Muscle of leg (tissue), 3 donors: ENCODE measurements at regions not wholly inside any gene's neighbourhood (a gene's known extent, or its start where the extent isn't known, plus 50 kb on each side); places are given as distances from the start of the nearest gene placed in this dataset.

Source experiments
- DNase-seq: peaks from one replicate; pipeline ENCODE4 v3.0.0; 2013
- H3K27ac ChIP-seq: one replicate; pipeline ENCODE4 v1.5.1; 2013; ENCODE audit warnings: mild to moderate bottlenecking, low read length, control low read depth
- H3K27me3 ChIP-seq: one replicate; pipeline ENCODE4 v1.6.1; 2013; ENCODE audit warnings: low read length; ENCODE audit not compliant: control insufficient read depth, insufficient read depth
- H3K36me3 ChIP-seq: one replicate; pipeline ENCODE4 v1.6.1; 2013; ENCODE audit warnings: low read length; ENCODE audit not compliant: control insufficient read depth, insufficient read depth
- H3K4me1 ChIP-seq: one replicate; pipeline ENCODE4 v1.6.1; 2013; ENCODE audit warnings: low read length; ENCODE audit not compliant: control insufficient read depth, insufficient read depth
- H3K4me3 ChIP-seq: one replicate; pipeline ENCODE4 v1.5.1; 2013; ENCODE audit warnings: low read length, control low read depth
- H3K9me3 ChIP-seq: replicated peaks from 2 replicates; pipeline ENCODE4 v1.6.1; 2013; ENCODE audit warnings: low read depth, low read length; ENCODE audit not compliant: control insufficient read depth
- WGBS: methylation state at CpG from one replicate; pipeline ENCODE4 v1.1.5; 2013; ENCODE audit warnings: missing lambda C conversion rate; ENCODE audit not compliant: insufficient coverage; 5-methylcytosine and 5-hydroxymethylcytosine counted together

DNA sequence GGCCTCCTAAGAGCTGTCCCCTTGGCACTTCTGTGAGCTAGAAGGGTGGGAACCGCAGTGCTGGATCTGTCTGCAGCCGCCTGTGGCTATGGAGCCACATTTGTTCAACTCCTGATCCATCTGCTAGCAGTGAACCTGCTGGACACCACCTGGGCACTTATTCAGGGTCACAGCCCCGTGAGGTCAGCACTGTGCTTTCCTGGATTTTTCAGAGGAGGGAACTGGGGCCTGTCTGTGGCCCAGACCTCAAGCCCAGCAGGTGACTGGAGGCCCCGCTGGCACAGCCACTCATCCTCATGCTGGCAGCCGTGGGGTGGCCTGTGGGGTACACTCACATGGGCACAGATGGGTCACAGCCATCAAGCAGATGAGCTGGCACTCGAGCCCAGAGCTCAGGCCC lies 155.3 kb downstream of the TFCP2L1 start:
- Histone ChIP-seq H3K27me3 (peaks cover 5% of the 10 kb centered on the region), H3K4me1 (no peaks in the 10 kb centered on the region), H3K9me3 (no peaks in the 10 kb centered on the region), H3K27ac (no peak overlapping the region), H3K4me3 (no peak overlapping the region), H3K36me3 (no peaks in the 10 kb centered on the region)
- WGBS: 73% methylated on average over 5 of the region's 6 CpGs
- no peak for DNase-seq

DNA sequence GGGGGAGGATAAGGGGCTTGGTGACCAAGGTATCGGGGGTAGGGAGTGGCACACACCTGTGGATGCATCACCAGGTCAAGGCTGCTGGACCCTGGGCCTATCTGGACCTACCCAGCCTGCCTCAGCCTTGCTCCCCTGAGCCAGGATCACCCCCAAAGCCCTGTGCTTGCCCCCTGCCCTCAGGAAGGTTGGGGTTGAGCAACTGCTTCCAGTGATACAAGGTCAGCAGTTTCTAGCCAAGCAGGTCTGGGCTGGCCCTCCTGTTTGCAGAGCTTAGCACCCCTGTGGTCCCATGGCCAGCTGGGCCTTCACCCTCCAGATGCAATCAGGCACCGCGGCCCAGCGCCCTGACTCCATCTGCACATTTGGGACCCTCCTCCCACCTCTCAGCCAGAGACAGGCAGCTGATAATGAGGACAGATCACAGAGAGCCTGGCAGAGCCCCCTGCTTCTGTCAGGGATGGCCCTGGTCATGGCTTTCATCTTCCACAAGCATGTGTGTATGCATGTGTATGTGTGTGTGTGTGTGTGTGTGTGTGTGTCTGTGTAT lies 154.6 kb downstream of the TFCP2L1 start:
- WGBS: no CpG with 5 or more reads among the region's 4 CpGs

DNA sequence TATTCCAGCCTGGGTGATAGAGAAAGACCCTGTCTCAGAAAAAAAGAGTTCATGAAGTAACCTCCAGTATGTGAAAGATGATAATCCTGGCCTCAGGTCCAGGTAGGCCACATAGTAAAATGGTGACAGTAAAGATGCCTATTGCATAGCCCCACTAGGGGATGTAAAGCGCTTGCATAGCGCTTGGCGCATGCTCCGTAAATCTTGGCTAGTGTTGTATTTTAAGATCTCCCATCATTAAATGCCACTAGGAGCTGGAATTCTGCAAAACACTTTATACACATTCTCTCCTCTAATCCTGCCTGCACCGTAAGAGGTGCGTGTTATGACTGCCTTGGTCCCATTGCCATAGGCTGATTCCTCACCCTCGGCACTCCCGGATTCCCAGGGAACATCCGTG lies 153.6 kb downstream of the TFCP2L1 start:
- peaks cover 2% of the 10 kb centered on the region for H3K27me3 ChIP-seq
- no peak for DNase-seq
- H3K4me1 ChIP-seq: no peaks in the 10 kb centered on the region
- H3K36me3 ChIP-seq: no peaks in the 10 kb centered on the region
- no peak overlapping the region for H3K27ac ChIP-seq
- no peak overlapping the region for H3K4me3 ChIP-seq
- 89% methylated on average over 5 of the region's 9 CpGs for WGBS
- no peaks in the 10 kb centered on the region for H3K9me3 ChIP-seq

More for the DNA sequence above, 154.6 kb downstream of the TFCP2L1 start:
- H3K36me3 ChIP-seq: no peaks in the 10 kb centered on the region
- H3K27me3 ChIP-seq: peaks cover 4% of the 10 kb centered on the region
- H3K9me3 ChIP-seq: no peaks in the 10 kb centered on the region
- H3K27ac ChIP-seq: no peak overlapping the region
- H3K4me1 ChIP-seq: no peaks in the 10 kb centered on the region
- DNase-seq: no peak
- no peak overlapping the region for H3K4me3 ChIP-seq

DNA sequence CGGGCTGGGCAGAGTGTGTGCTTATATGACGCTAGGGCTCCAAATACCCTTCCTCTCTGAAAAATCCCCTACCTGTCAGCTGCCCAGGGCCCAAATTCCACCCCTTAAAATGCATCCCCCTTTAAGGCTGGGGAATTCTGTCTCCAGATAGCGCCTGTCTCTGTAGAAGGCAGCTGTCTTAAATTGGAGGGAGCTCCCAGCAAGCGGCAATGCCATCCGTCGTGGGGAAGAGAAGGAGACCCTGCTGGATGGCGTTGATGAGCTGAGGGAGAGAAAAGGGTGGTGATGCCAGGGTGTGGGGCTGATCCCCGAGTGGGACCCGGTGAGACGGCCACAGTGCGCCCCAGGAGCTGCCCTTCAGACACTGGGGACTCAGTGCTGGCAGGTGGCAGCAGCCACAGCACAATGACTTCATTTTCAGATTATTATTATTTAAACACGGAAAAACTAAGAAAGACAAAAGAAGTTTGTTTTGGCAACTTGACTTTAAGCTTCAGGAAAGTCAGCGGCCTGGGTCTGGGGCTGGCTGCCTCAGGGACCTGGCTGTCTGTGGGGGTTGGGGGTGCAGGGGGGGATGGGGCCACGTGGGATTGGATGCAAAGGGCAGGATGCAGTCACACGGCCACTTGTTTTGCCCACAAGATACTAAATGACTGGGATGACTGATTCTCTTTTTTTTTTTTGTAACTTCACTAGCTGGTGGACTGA lies 152.8 kb downstream of the TFCP2L1 start:
- H3K36me3 ChIP-seq: no peaks in the 10 kb centered on the region
- no peak for DNase-seq
- H3K27ac ChIP-seq: no peak overlapping the region
- no peaks in the 10 kb centered on the region for H3K4me1 ChIP-seq
- WGBS: 49% methylated on average over 5 of the region's 15 CpGs
- peaks cover 6% of the 10 kb centered on the region for H3K27me3 ChIP-seq
- no peaks in the 10 kb centered on the region for H3K9me3 ChIP-seq
- no peak overlapping the region for H3K4me3 ChIP-seq

DNA sequence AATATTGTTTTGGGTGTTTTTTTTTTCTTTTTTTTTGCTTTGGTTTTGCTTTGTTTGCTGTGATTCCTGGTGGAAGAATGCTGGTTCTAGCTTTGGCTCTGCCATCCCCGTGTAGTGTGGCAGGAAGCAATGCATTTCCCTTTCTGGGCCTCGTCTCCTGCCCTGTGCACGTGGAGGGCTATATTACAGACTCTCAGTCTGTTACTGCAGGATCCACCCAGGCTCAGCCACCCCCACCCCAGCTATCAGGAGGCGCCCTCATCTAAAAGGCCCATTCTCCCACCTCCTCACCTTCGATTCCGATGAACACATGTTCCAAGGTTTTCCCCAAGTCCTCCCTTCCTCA lies 152.3 kb downstream of the TFCP2L1 start:
- no peaks in the 10 kb centered on the region for H3K36me3 ChIP-seq
- H3K27me3 ChIP-seq: peaks cover 6% of the 10 kb centered on the region
- no peaks in the 10 kb centered on the region for H3K9me3 ChIP-seq
- H3K4me1 ChIP-seq: no peaks in the 10 kb centered on the region
- no peak for DNase-seq
- no peak overlapping the region for H3K27ac ChIP-seq
- no peak overlapping the region for H3K4me3 ChIP-seq
- WGBS: 55% methylated on average over 3 of the region's 6 CpGs

DNA sequence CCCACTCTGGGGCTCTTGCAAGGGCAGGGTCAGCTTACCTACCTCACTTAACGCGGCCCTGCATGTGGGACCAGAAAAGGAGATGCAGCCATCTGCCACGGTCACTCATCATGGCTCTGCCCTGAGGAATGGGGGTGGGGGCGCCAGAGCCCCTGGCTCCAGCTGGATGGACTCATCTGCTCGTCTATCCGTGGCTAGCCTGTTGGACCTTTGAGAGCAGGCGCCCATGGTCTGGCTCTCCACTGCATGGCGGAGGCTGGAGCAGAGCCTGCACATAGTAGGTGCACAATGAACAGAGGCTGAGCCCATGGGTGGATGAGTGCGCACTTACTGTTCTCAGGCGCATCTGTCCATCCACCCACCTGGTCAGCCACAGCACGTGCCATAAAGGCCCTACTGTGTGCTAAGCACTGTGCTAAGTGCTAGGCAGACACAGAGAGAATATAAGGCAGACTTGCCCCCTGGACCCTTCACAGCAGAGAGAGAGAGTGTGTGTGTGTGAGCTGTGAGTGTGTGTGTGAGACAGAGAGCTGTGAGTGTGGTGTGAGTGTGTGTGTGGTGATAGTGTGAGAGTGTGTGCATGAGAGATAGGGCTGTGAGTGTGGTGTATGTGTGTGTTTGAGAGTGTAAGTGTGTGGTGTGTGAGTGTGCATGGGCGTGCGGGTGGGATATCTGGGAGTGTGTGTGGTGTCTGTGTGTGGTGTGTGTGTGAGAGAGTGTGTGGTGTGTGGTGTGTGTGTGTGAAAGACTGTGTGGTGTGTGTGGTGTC lies 151.3 kb downstream of the TFCP2L1 start:
- H3K4me3 ChIP-seq: no peak overlapping the region
- H3K27ac ChIP-seq: no peak overlapping the region
- H3K36me3 ChIP-seq: no peaks in the 10 kb centered on the region
- DNase-seq: no peak
- no peaks in the 10 kb centered on the region for H3K9me3 ChIP-seq
- H3K27me3 ChIP-seq: peaks cover 3% of the 10 kb centered on the region
- no peaks in the 10 kb centered on the region for H3K4me1 ChIP-seq
- 64% methylated on average over 11 of the region's 13 CpGs for WGBS

DNA sequence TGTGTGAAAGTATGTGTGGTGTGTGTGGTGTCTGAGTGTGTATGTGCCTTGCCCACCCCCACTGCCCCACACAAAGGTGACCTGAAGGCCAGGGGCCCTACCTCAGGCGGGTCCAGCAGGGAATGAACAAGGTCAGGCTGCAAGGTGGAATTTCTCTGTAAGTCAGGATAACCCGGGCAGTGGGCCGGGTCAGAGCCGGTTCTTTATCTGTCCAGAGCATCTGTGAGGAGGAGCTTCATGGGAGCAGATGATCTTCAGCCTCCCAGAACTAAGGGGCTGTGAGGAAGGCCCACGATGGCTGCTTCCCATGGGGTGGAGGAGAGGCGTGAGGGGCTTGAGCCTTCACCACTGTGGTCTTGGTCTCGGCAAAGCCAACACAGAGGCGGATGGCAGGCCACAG lies 150.3 kb downstream of the TFCP2L1 start:
- no peaks in the 10 kb centered on the region for H3K4me1 ChIP-seq
- H3K27me3 ChIP-seq: peaks cover 3% of the 10 kb centered on the region
- H3K9me3 ChIP-seq: no peaks in the 10 kb centered on the region
- H3K36me3 ChIP-seq: no peaks in the 10 kb centered on the region
- no peak overlapping the region for H3K4me3 ChIP-seq
- H3K27ac ChIP-seq: no peak overlapping the region
- DNase-seq: no peak
- 72% methylated on average over 5 of the region's 8 CpGs for WGBS

DNA sequence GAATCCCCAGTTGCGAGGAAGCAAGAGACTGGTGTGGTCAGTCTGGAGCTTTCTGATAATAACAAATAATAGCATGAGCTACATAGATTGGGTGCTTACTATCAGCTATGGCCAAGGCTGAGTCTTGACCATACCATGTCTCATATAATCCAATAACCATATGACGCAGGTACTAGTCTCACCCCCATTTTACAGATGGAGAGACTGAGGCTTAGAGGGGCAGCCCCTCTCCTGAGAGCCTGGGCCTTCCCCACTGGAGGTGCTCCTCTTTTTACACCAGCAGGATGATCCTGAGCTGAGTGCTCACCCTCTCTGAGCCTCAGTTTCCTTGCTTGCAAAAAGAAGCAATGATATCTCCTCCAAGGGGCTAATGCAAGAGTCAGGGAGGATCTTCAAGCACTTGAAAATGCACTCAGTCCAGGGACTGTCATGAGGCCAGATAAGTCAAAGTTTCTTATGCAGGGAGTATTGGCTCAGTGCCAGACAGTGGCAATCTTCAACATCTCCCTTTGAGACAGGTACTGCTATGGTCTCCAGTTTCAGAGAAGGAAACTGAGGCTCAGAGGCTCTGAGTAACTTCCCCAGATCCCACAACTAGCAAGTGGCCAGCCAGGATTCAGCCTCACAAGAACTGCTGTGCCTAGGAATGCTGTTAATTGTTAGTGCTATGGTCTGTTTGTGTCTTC lies 149.7 kb downstream of the TFCP2L1 start:
- no CpG with 5 or more reads among the region's 2 CpGs for WGBS
- H3K9me3 ChIP-seq: no peaks in the 10 kb centered on the region

DNA sequence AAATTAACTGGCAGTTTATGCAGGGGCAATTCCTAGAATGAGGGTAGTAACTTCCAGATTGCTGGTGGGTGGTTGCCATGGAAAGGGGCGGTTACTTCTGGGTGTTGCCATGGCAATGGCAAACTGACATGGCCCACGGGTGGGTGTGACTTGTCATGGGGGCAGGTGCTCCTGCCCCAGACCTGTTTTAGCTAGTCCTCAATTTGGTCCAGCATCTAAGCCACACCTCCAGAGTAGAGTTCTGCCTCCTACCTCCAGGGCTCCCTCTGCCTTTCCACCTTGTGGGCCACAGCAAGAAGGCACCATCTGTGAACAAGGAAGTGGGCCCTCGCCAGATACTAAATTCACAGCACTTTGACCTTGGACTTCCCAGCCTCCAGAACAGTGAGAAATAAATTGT lies 148.7 kb downstream of the TFCP2L1 start:
- no peak overlapping the region for H3K27ac ChIP-seq
- WGBS: no CpG with 5 or more reads among the region's 3 CpGs
- H3K4me3 ChIP-seq: no peak overlapping the region
- H3K27me3 ChIP-seq: peaks cover 3% of the 10 kb centered on the region
- DNase-seq: no peak
- no peaks in the 10 kb centered on the region for H3K36me3 ChIP-seq
- no peaks in the 10 kb centered on the region for H3K9me3 ChIP-seq
- no peaks in the 10 kb centered on the region for H3K4me1 ChIP-seq

More for the DNA sequence above, 149.7 kb downstream of the TFCP2L1 start:
- no peak overlapping the region for H3K4me3 ChIP-seq
- H3K27me3 ChIP-seq: peaks cover 3% of the 10 kb centered on the region
- no peak for DNase-seq
- H3K36me3 ChIP-seq: no peaks in the 10 kb centered on the region
- no peaks in the 10 kb centered on the region for H3K4me1 ChIP-seq
- H3K27ac ChIP-seq: no peak overlapping the region

DNA sequence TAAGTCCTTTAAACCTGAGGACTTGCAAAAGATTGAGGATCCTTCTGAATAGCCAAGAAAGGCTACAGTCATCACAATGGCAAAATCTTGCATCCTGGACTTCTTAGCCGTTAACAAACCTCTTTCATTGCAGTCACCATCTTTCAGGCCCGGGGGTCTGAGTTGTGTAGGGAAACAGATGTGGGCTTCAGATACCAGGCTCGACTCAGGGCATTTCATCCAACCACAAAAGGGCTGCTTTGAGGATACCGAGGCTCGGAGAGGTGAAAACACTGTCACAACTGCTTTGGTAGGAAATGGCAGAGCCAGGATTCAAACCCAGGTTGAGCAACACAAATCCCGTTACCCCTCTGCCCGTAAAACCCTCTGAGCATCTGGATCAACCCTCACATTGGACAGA lies 147.4 kb downstream of the TFCP2L1 start:
- H3K27me3 ChIP-seq: peaks cover 3% of the 10 kb centered on the region
- H3K36me3 ChIP-seq: no peaks in the 10 kb centered on the region
- H3K9me3 ChIP-seq: no peaks in the 10 kb centered on the region
- 90% methylated on average over 2 of the region's 7 CpGs for WGBS
- H3K27ac ChIP-seq: no peak overlapping the region
- no peak overlapping the region for H3K4me3 ChIP-seq
- no peaks in the 10 kb centered on the region for H3K4me1 ChIP-seq
- DNase-seq: no peak
